Smooth muscle cell (in vitro differentiated cells): ENCODE measurements at regions not wholly inside any gene's neighbourhood (a gene's known extent, or its start where the extent isn't known, plus 50 kb on each side); places are given as distances from the start of the nearest gene placed in this dataset.

ENCODE experiments used
- DNase-seq: peaks from one replicate; lab custom pipeline; 2025; ENCODE audit not compliant: unreplicated experiment; lab: John Stamatoyannopoulos, UW
- H2AFZ ChIP-seq: fragments of 200-600 bp; sonication (generic); 2 replicates; pipeline ENCODE4 v1.6.0; 2016; ENCODE audit warnings: antibody characterized with exemption, low read depth, mild to moderate bottlenecking
- H3F3A ChIP-seq: fragments of 200-600 bp; sonication (generic); 2 replicates; pipeline ENCODE4 v1.6.0; 2017; ENCODE audit warnings: antibody characterized with exemption, low read depth
- H3K27ac ChIP-seq: fragments of 200-600 bp; sonication (generic); 2 replicates; pipeline ENCODE4 v1.5.1; 2016; ENCODE audit warnings: low read depth, mild to moderate bottlenecking
- H3K27me3 ChIP-seq: fragments of 200-600 bp; sonication (generic); 2 replicates; pipeline ENCODE4 v1.6.1; 2016; ENCODE audit warnings: low read depth, mild to moderate bottlenecking
- H3K36me3 ChIP-seq: fragments of 200-600 bp; sonication (generic); 2 replicates; pipeline ENCODE4 v1.5.1; 2016; ENCODE audit warnings: low read depth
- H3K4me1 ChIP-seq: fragments of 200-600 bp; sonication (generic); 2 replicates; pipeline ENCODE4 v1.5.1; 2016; ENCODE audit warnings: low read depth
- H3K4me2 ChIP-seq: fragments of 200-600 bp; sonication (generic); 2 replicates; pipeline ENCODE4 v1.6.0; 2016; ENCODE audit warnings: mild to moderate bottlenecking
- H3K4me3 ChIP-seq: fragments of 200-600 bp; sonication (generic); 2 replicates; pipeline ENCODE4 v1.5.1; 2016; ENCODE audit warnings: mild to moderate bottlenecking
- H3K79me2 ChIP-seq: fragments of 200-600 bp; sonication (generic); 2 replicates; pipeline ENCODE4 v1.6.0; 2016; ENCODE audit warnings: low read depth, mild to moderate bottlenecking
- H3K9ac ChIP-seq: fragments of 200-600 bp; sonication (generic); 2 replicates; pipeline ENCODE4 v1.6.0; 2016; ENCODE audit warnings: low read depth
- H3K9me3 ChIP-seq: fragments of 200-600 bp; sonication (generic); replicated peaks from 2 replicates; pipeline ENCODE4 v1.5.1; 2016; ENCODE audit warnings: low read depth
- H4K20me1 ChIP-seq: fragments of 200-600 bp; sonication (generic); 2 replicates; pipeline ENCODE4 v1.6.0; 2016; ENCODE audit warnings: low read depth
- CTCF ChIP-seq: fragments of 200-600 bp; sonication (generic); IDR thresholded peaks from 2 replicates; pipeline ENCODE4 v1.5.1; 2017; ENCODE audit warnings: borderline replicate concordance, mild to moderate bottlenecking, antibody characterized with exemption; ENCODE audit not compliant: insufficient read depth, poor library complexity, severe bottlenecking
- WGBS: methylation state at CpG from one replicate; pipeline ENCODE4 v1.1.7; 2016; ENCODE audit warnings: low lambda C conversion rate; 5-methylcytosine and 5-hydroxymethylcytosine counted together

DNA sequence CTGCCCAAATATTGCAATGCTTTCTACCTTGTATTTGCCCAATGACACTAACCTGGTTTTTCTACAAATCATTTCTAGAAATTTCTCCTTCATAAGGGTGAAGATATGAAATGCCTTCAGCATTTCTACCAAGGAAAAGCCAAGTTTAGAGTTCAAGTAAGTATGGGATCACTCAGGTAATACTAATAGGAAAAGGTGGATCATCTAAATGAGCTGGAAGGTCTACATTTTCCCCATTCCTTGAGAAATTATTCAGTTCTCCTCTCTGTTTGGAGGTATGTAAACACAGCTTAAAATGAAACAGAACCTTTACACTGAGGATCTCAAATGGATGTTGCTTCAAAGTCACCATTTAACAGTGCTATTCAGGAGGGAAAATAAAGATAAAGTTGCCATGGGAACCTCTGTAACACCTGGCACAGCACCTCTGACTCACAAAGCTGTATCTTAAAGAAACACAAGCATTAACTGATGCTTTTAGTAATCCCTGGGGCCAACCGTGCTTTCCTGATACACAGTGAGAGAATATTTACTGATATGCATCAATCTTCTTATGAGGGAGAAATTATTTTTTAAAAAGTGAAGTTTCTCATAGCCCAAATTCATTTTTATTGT, 161.3 kb downstream of the DRD1 start:
- TF ChIP-seq CTCF, result no peak
- Histone ChIP-seq H4K20me1 (no peaks in the 10 kb centered on the region), H3K4me1 (peaks cover 3% of the 10 kb centered on the region), H3K27ac (no peak overlapping the region), H3K4me2 (no peak overlapping the region), H3K36me3 (no peaks in the 10 kb centered on the region), H3K27me3 (no peaks in the 10 kb centered on the region), H3K79me2 (no peaks in the 10 kb centered on the region), H3F3A (no peaks in the 10 kb centered on the region), H3K9me3 (no peaks in the 10 kb centered on the region), H3K4me3 (no peak overlapping the region), H3K9ac (no peak overlapping the region), H2AFZ (no peak overlapping the region)
- DNase-seq, result no peak
- WGBS, result 33% methylated on average over 1 of the region's 1 CpG

DNA sequence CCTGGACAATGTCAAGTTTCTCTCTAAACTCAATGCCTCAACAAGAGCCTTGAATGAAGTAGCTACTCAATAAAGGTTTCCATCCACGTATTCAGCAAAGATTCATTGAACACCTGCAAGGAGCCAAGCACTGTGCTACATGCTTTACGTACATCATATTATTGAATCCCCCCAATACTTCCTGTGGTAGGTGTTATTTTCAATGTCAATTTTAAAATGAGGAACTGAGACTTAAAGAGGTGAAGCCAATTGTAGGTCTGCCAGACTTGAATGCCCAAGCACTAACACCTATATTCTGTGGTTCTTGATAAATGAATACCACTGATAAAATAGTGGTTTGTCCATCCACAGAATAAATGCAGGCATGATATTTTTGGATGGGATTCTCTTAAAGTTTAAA, 162.3 kb downstream of the DRD1 start:
- Histone ChIP-seq H3K36me3 (no peaks in the 10 kb centered on the region), H3K4me1 (peaks cover 3% of the 10 kb centered on the region), H3K4me3 (no peak overlapping the region), H3K4me2 (no peak overlapping the region), H3K9me3 (no peaks in the 10 kb centered on the region), H3F3A (no peaks in the 10 kb centered on the region), H3K9ac (no peak overlapping the region), H3K79me2 (no peaks in the 10 kb centered on the region), H3K27ac (no peak overlapping the region), H3K27me3 (no peaks in the 10 kb centered on the region), H2AFZ (no peak overlapping the region), H4K20me1 (no peaks in the 10 kb centered on the region)
- TF ChIP-seq CTCF, result no peak
- no peak for DNase-seq
- WGBS, result 88% methylated on average over 2 of the region's 2 CpGs

GRCh38 chr5:175281257-175281656, 162.7 kb downstream of the DRD1 start:
- Histone ChIP-seq H3K9me3 (no peaks in the 10 kb centered on the region), H3K4me2 (no peak overlapping the region), H3K27ac (no peak overlapping the region), H3K79me2 (no peaks in the 10 kb centered on the region), H4K20me1 (no peaks in the 10 kb centered on the region), H3K4me1 (peaks cover 3% of the 10 kb centered on the region), H2AFZ (no peak overlapping the region), H3F3A (no peaks in the 10 kb centered on the region), H3K36me3 (no peaks in the 10 kb centered on the region), H3K4me3 (no peak overlapping the region), H3K9ac (no peak overlapping the region), H3K27me3 (no peaks in the 10 kb centered on the region)
- no peak for TF ChIP-seq CTCF
- WGBS, result 79% methylated on average over 4 of the region's 4 CpGs
- no peak for DNase-seq

- H3K27ac ChIP-seq, result no peak overlapping the region
- 78% methylated on average over 3 of the region's 3 CpGs for WGBS
These were observed 164.5 kb downstream of the DRD1 start for GRCh38 chr5:175279506-175279905.

More at GRCh38 chr5:175279506-175279905, 164.5 kb downstream of the DRD1 start:
- TF ChIP-seq CTCF, result no peak
- H3K4me1 ChIP-seq, result no peaks in the 10 kb centered on the region
- H2AFZ ChIP-seq, result no peak overlapping the region
- no peaks in the 10 kb centered on the region for H4K20me1 ChIP-seq
- no peak overlapping the region for H3K9ac ChIP-seq
- no peak for DNase-seq
- no peak overlapping the region for H3K4me3 ChIP-seq
- H3K4me2 ChIP-seq, result no peak overlapping the region
- H3K27me3 ChIP-seq, result no peaks in the 10 kb centered on the region
- no peaks in the 10 kb centered on the region for H3K9me3 ChIP-seq
- no peaks in the 10 kb centered on the region for H3F3A ChIP-seq
- H3K79me2 ChIP-seq, result no peaks in the 10 kb centered on the region
- no peaks in the 10 kb centered on the region for H3K36me3 ChIP-seq
